ENCODE measurements at regions not wholly inside any gene's neighbourhood (a gene's known extent, or its start where the extent isn't known, plus 50 kb on each side); places are given as distances from the start of the nearest gene placed in this dataset.

GRCh38 chr2:140178234-140178633 lies 1398.0 kb upstream of the NXPH2 start:
- Histone ChIP-seq H3K27me3 (ENCODE audit: insufficient read depth in 3 of 3, low read length in 2 of 3) (no peaks in the 10 kb centered on the region), H3K9me3 (no peaks in the 10 kb centered on the region), H3K4me3 (no peak overlapping the region), H3K36me3 (ENCODE audit: insufficient read depth in 1 of 2, low read depth in 1 of 2) (no peaks in the 10 kb centered on the region), H3K4me1 (no peaks in the 10 kb centered on the region), H3K27ac (no peak overlapping the region)
- intact Hi-C loops (cut with DNase I): no loop called here
- whole genome bisulfite sequencing, 3 donors: 19 to 25% (median 21%) methylated on average over 3 of the region's 3 CpGs
- no peak for DNase-seq
- TF ChIP-seq CTCF (IDR thresholded peaks at IDR 0.05): no peak
- ATAC-seq: no peak

GRCh38 chr2:140177086-140177485 lies 1396.9 kb upstream of the NXPH2 start:
- no peak for TF ChIP-seq CTCF (IDR thresholded peaks at IDR 0.05)
- no peaks in the 10 kb centered on the region for H3K36me3 ChIP-seq (ENCODE audit: insufficient read depth in 1 of 2, low read depth in 1 of 2)
- no peak for DNase-seq
- ATAC-seq: no peak
- intact Hi-C loops (cut with DNase I): no loop called here
- WGBS, 3 donors: 79 to 85% (median 84%) methylated on average over 3 of the region's 3 CpGs
- H3K9me3 ChIP-seq: no peaks in the 10 kb centered on the region
- H3K27ac ChIP-seq: no peak overlapping the region
- no peaks in the 10 kb centered on the region for H3K4me1 ChIP-seq
- no peak overlapping the region for H3K4me3 ChIP-seq
- no peaks in the 10 kb centered on the region for H3K27me3 ChIP-seq (ENCODE audit: insufficient read depth in 3 of 3, low read length in 2 of 3)

- Histone ChIP-seq H3K4me3 (no peak overlapping the region), H3K36me3 (ENCODE audit: insufficient read depth in 1 of 2, low read depth in 1 of 2) (no peaks in the 10 kb centered on the region), H3K9me3 (no peaks in the 10 kb centered on the region), H3K27ac (no peak overlapping the region), H3K4me1 (no peaks in the 10 kb centered on the region), H3K27me3 (ENCODE audit: insufficient read depth in 3 of 3, low read length in 2 of 3) (no peaks in the 10 kb centered on the region)
- WGBS, 3 donors: 84 to 91% (median 88%) methylated on average over 5 of the region's 5 CpGs
- intact Hi-C loops (cut with DNase I): no loop called here
- ATAC-seq (no peak), DNase-seq (no peak)
- TF ChIP-seq CTCF (IDR thresholded peaks at IDR 0.05): no peak
Measured at GRCh38 chr2:140173790-140174189, 1393.6 kb upstream of the NXPH2 start.

- no peak for ATAC-seq
- WGBS, 3 donors: 65 to 73% (median 69%) methylated on average over 1 of the region's 1 CpG
- no peak overlapping the region for H3K27ac ChIP-seq
- DNase-seq: no peak
- H3K36me3 ChIP-seq (ENCODE audit: insufficient read depth in 1 of 2, low read depth in 1 of 2): no peaks in the 10 kb centered on the region
- intact Hi-C loops (cut with DNase I): no loop called here
- peaks cover 0 to 3% (median 0%) of the 10 kb centered on the region in 3 donors for H3K27me3 ChIP-seq (ENCODE audit: insufficient read depth in 3 of 3, low read length in 2 of 3)
- TF ChIP-seq CTCF (IDR thresholded peaks at IDR 0.05): no peak
- no peak overlapping the region for H3K4me3 ChIP-seq
- H3K9me3 ChIP-seq: no peaks in the 10 kb centered on the region
- no peaks in the 10 kb centered on the region for H3K4me1 ChIP-seq
Measured at GRCh38 chr2:140164449-140164848, 1384.3 kb upstream of the NXPH2 start.

- no peak for ATAC-seq
- intact Hi-C loops (cut with DNase I): no loop called here
- Histone ChIP-seq H3K4me1 (no peaks in the 10 kb centered on the region), H3K36me3 (ENCODE audit: insufficient read depth in 1 of 2, low read depth in 1 of 2) (no peaks in the 10 kb centered on the region), H3K9me3 (no peaks in the 10 kb centered on the region), H3K27ac (no peak overlapping the region), H3K27me3 (ENCODE audit: insufficient read depth in 3 of 3, low read length in 2 of 3) (no peaks in the 10 kb centered on the region), H3K4me3 (no peak overlapping the region)
- no peak for TF ChIP-seq CTCF (IDR thresholded peaks at IDR 0.05)
- no peak for DNase-seq
- WGBS, 3 donors: 68 to 84% (median 72%) methylated on average over 2 of the region's 2 CpGs
Measured at GRCh38 chr2:140158259-140158658, 1378.1 kb upstream of the NXPH2 start.

Measured in psoas muscle (tissue), 7 donors.